ENCODE measurements at regions not wholly inside any gene's neighbourhood (a gene's known extent, or its start where the extent isn't known, plus 50 kb on each side); places are given as distances from the start of the nearest gene placed in this dataset.
"Not testable (repeated sequence)": the region's sequence is repeated elsewhere in the genome, so short reads cannot be mapped to it uniquely, and the experiment has no call there.

DNA sequence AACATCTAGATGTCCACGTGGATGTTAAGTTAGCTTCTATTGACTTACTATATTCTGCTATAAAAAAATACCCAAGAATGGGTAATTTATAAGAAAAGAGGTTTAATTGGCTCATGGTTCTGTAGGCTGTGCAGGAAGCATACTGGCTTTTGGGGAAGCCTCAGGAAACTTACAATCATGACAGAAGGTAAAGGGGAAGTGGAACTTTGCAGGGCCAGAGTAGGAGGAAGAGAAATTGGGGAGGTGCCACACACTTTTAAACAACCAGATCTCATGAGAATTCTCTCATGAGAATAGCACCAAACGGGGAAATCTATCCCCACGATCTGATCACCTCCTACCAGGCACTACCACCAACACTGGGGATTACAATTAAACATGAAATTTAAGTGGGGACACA is 689.3 kb downstream of the METTL15 start:
- H3K36me3 ChIP-seq (ENCODE audit: low read depth, missing control alignments), result no peaks in the 10 kb centered on the region
- H3K27me3 ChIP-seq, result no peaks in the 10 kb centered on the region
- TF ChIP-seq CTCF (IDR thresholded peaks at IDR 0.05), result no peak
- TF ChIP-seq POLR2A (IDR thresholded peaks at IDR 0.05), result no peak
- H3K4me1 ChIP-seq, result no peaks in the 10 kb centered on the region
- no peak overlapping the region for H3K4me3 ChIP-seq
- intact Hi-C loops (cut with DNase I; ENCODE audit: low total_unique reads), result no loop called here
- H3K9me3 ChIP-seq, result no peaks in the 10 kb centered on the region
- no peak overlapping the region for H3K27ac ChIP-seq
- WGBS, 2 donors, result 68 to 79% methylated on average over 3 of the region's 3 CpGs
- no peak for DNase-seq

DNA sequence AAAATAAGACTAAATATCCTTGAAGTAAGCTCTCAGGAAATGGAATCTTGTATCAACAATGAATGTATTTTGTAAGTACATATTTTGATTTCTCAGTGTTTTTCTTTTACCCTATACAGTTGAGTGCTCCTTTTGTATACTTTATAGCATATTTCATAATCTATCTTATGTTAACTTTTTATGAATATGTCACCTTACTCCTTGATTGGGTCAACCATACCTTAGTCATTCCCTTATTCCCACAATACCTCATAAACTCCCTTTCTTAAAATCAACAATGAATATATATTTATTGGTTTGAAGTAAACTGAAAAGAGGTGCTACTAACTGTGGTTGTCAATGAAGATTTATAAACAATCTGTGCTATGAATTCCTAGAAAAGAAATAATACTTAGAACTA is 686.2 kb downstream of the METTL15 start:
- intact Hi-C loops (cut with DNase I; ENCODE audit: low total_unique reads), result no loop called here
- TF ChIP-seq POLR2A (IDR thresholded peaks at IDR 0.05), result no peak
- no peak for TF ChIP-seq CTCF (IDR thresholded peaks at IDR 0.05)
- no peak for DNase-seq
- Histone ChIP-seq H3K4me1 (no peaks in the 10 kb centered on the region), H3K4me3 (no peak overlapping the region), H3K9me3 (no peaks in the 10 kb centered on the region), H3K36me3 (ENCODE audit: low read depth, missing control alignments) (no peaks in the 10 kb centered on the region), H3K27me3 (no peaks in the 10 kb centered on the region), H3K27ac (no peak overlapping the region)

- H3K27ac ChIP-seq, result no peak overlapping the region
- intact Hi-C loops (cut with DNase I; ENCODE audit: low total_unique reads), result no loop called here
- no peaks in the 10 kb centered on the region for H3K9me3 ChIP-seq
- WGBS, 2 donors, result 61 to 80% methylated on average over 5 to 8 of the region's 8 CpGs
- no peaks in the 10 kb centered on the region for H3K36me3 ChIP-seq (ENCODE audit: low read depth, missing control alignments)
- no peak for DNase-seq
- H3K4me1 ChIP-seq, result no peaks in the 10 kb centered on the region
- TF ChIP-seq CTCF (IDR thresholded peaks at IDR 0.05), result no peak
- TF ChIP-seq POLR2A (IDR thresholded peaks at IDR 0.05), result no peak
- no peaks in the 10 kb centered on the region for H3K27me3 ChIP-seq
- H3K4me3 ChIP-seq, result no peak overlapping the region
Observed at GRCh38 chr11:28793282-28793738, 685.1 kb downstream of the METTL15 start.

- H3K4me1 ChIP-seq, result no peaks in the 10 kb centered on the region
- no peaks in the 10 kb centered on the region for H3K9me3 ChIP-seq
- no peak overlapping the region for H3K4me3 ChIP-seq
- H3K36me3 ChIP-seq (ENCODE audit: low read depth, missing control alignments), result no peaks in the 10 kb centered on the region
- intact Hi-C loops (cut with DNase I; ENCODE audit: low total_unique reads), result no loop called here
- no peak for DNase-seq
- 55 to 83% methylated on average over 1 to 2 of the region's 2 CpGs for WGBS, 2 donors
- no peak overlapping the region for H3K27ac ChIP-seq
- no peak for TF ChIP-seq POLR2A (IDR thresholded peaks at IDR 0.05)
- TF ChIP-seq CTCF (IDR thresholded peaks at IDR 0.05), result no peak
- H3K27me3 ChIP-seq, result no peaks in the 10 kb centered on the region
Observed at GRCh38 chr11:28792856-28793255, 684.7 kb downstream of the METTL15 start.

DNA sequence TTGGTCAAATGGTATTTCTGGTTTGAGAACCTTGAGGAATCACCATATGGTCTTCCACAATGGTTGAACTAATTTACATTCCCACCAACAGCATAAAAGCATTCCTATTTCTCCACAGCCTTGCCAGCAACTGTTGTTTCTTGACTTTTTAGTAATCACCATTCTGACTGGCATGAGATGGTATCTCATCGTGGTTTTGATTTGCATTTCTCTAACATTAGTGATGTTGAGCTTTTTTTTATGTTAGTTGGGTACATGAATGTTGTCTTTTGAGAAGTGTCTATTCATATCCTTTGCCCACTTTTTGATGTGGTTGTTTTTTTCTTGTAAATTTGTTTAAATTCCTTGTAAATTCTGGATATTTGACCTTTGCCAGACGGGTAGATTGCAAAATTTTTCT is 679.7 kb downstream of the METTL15 start:
- H3K36me3 ChIP-seq (ENCODE audit: low read depth, missing control alignments); H3K27ac ChIP-seq; H3K9me3 ChIP-seq; DNase-seq; H3K4me3 ChIP-seq; intact Hi-C loops (cut with DNase I; ENCODE audit: low total_unique reads); H3K4me1 ChIP-seq; H3K27me3 ChIP-seq: not testable (repeated sequence)
- 70 to 87% methylated on average over 2 of the region's 2 CpGs for WGBS, 2 donors
